ENCODE measurements at regions not wholly inside any gene's neighbourhood (a gene's known extent, or its start where the extent isn't known, plus 50 kb on each side); places are given as distances from the start of the nearest gene placed in this dataset.

DNA sequence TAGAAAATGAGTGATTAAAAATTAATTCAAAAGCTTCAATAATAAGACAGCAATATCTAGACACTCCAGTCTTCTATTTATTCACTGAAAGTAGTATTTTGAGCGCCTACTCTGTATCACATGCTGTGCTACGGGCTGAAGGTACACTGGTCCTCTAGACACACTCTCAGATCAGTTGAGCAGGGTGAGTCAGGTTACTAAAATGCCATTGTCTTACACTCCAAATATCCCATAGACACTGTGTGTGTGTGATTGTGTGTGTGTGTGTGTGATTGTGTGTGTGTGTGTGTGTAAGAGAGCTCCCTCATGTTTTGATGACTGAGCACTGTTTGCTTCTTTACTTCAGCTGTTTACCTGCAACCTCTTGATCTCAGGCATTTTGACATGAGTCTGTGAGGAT is 342.8 kb upstream of the BOD1L1 start (continued):
- TF ChIP-seq, protein P1, sequence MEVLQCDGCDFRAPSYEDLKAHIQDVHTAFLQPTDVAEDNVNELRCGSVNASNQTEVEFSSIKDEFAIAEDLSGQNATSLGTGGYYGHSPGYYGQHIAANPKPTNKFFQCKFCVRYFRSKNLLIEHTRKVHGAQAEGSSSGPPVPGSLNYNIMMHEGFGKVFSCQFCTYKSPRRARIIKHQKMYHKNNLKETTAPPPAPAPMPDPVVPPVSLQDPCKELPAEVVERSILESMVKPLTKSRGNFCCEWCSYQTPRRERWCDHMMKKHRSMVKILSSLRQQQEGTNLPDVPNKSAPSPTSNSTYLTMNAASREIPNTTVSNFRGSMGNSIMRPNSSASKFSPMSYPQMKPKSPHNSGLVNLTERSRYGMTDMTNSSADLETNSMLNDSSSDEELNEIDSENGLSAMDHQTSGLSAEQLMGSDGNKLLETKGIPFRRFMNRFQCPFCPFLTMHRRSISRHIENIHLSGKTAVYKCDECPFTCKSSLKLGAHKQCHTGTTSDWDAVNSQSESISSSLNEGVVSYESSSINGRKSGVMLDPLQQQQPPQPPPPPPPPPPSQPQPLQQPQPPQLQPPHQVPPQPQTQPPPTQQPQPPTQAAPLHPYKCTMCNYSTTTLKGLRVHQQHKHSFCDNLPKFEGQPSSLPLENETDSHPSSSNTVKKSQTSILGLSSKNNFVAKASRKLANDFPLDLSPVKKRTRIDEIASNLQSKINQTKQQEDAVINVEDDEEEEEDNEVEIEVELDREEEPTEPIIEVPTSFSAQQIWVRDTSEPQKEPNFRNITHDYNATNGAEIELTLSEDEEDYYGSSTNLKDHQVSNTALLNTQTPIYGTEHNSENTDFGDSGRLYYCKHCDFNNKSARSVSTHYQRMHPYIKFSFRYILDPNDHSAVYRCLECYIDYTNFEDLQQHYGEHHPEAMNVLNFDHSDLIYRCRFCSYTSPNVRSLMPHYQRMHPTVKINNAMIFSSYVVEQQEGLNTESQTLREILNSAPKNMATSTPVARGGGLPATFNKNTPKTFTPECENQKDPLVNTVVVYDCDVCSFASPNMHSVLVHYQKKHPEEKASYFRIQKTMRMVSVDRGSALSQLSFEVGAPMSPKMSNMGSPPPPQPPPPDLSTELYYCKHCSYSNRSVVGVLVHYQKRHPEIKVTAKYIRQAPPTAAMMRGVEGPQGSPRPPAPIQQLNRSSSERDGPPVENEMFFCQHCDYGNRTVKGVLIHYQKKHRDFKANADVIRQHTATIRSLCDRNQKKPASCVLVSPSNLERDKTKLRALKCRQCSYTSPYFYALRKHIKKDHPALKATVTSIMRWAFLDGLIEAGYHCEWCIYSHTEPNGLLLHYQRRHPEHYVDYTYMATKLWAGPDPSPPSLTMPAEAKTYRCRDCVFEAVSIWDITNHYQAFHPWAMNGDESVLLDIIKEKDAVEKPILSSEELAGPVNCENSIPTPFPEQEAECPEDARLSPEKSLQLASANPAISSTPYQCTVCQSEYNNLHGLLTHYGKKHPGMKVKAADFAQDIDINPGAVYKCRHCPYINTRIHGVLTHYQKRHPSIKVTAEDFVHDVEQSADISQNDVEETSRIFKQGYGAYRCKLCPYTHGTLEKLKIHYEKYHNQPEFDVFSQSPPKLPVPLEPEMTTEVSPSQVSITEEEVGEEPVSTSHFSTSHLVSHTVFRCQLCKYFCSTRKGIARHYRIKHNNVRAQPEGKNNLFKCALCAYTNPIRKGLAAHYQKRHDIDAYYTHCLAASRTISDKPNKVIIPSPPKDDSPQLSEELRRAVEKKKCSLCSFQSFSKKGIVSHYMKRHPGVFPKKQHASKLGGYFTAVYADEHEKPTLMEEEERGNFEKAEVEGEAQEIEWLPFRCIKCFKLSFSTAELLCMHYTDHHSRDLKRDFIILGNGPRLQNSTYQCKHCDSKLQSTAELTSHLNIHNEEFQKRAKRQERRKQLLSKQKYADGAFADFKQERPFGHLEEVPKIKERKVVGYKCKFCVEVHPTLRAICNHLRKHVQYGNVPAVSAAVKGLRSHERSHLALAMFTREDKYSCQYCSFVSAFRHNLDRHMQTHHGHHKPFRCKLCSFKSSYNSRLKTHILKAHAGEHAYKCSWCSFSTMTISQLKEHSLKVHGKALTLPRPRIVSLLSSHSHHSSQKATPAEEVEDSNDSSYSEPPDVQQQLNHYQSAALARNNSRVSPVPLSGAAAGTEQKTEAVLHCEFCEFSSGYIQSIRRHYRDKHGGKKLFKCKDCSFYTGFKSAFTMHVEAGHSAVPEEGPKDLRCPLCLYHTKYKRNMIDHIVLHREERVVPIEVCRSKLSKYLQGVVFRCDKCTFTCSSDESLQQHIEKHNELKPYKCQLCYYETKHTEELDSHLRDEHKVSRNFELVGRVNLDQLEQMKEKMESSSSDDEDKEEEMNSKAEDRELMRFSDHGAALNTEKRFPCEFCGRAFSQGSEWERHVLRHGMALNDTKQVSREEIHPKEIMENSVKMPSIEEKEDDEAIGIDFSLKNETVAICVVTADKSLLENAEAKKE (CRISPR knock-in tag; IDR thresholded peaks at IDR 0.05): no peak

DNA sequence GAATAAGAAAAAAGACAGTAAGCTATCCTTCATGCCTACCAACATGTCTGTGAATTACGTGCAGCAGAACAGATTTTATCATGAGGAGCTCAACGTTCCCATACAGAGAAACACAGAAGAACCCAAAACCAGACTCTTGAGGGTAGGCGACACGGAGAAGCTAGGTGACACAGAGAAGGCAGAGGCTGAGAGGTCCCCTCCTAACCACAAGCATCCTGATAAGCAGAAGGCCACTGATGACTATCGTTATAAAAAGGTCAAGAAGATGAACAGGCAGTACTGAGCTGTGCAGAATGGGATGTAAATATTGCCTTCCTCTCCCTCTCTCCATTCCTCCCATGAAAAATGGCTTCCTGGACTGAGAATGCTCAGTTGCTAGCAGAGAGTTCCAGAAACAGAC is 350.2 kb upstream of the BOD1L1 start:
- peaks cover 1% of the 10 kb centered on the region for H3K27me3 Mint-ChIP-seq (ENCODE audit: insufficient read depth, low read depth, poor library complexity)
- H3K4me3 Mint-ChIP-seq: no peak overlapping the region
- Histone ChIP-seq H3K27me3 (ENCODE audit: insufficient read depth) (no peaks in the 10 kb centered on the region), H3K79me2 (replicated peaks; ENCODE audit: insufficient read depth) (no peaks in the 10 kb centered on the region), H3K36me3 (ENCODE audit: insufficient read depth) (no peaks in the 10 kb centered on the region), H3K27ac (ENCODE audit: low read depth) (no peak overlapping the region), H3F3A (replicated peaks; ENCODE audit: low read depth) (no peaks in the 10 kb centered on the region), H3K9me2 (ENCODE audit: insufficient read depth) (peaks cover 4% of the 10 kb centered on the region; the same call in 1 of the 2 replicates), H4K20me1 (replicated peaks; ENCODE audit: insufficient read depth) (no peaks in the 10 kb centered on the region), H3K4me2 (no peak overlapping the region), H3K4me3 (no peak overlapping the region), H2AFZ (no peak overlapping the region), H3K4me1 (ENCODE audit: insufficient read depth) (no peaks in the 10 kb centered on the region)
- H3K36me3 Mint-ChIP-seq (ENCODE audit: low read depth): no peaks in the 10 kb centered on the region
- H3K27ac Mint-ChIP-seq: no peak overlapping the region
- DNase-seq (ENCODE audit: low spot score) (no peak), ATAC-seq (no peak)
- peaks cover 9% of the 10 kb centered on the region; the same call in 2 of the 3 replicates for H3K9me3 Mint-ChIP-seq
- H3K4me1 Mint-ChIP-seq: no peaks in the 10 kb centered on the region
- TF ChIP-seq STAT1 (IDR thresholded peaks at IDR 0.05; ENCODE audit: unreplicated experiment) (no peak), JUNB (IDR thresholded peaks at IDR 0.05; ENCODE audit: unreplicated experiment) (no peak), EZH2 (IDR thresholded peaks at IDR 0.05; ENCODE audit: low read depth, unreplicated experiment) (no peak), EZH2phosphoT487 (IDR thresholded peaks at IDR 0.05; ENCODE audit: unreplicated experiment) (no peak), NANOG (IDR thresholded peaks at IDR 0.05; ENCODE audit: borderline replicate concordance) (no peak), ZNF331 (CRISPR knock-in tag; IDR thresholded peaks at IDR 0.05; ENCODE audit: low read depth) (no peak), CREB1 (CRISPR knock-in tag; IDR thresholded peaks at IDR 0.05; ENCODE audit: low read depth) (no peak), POLR2AphosphoS5 (IDR thresholded peaks at IDR 0.05; ENCODE audit: low read depth) (no peak), ZNF114 (CRISPR knock-in tag; IDR thresholded peaks at IDR 0.05) (no peak)
- TF ChIP-seq, protein P2, sequence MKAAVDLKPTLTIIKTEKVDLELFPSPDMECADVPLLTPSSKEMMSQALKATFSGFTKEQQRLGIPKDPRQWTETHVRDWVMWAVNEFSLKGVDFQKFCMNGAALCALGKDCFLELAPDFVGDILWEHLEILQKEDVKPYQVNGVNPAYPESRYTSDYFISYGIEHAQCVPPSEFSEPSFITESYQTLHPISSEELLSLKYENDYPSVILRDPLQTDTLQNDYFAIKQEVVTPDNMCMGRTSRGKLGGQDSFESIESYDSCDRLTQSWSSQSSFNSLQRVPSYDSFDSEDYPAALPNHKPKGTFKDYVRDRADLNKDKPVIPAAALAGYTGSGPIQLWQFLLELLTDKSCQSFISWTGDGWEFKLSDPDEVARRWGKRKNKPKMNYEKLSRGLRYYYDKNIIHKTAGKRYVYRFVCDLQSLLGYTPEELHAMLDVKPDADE (IDR thresholded peaks at IDR 0.05): no peak
- TF ChIP-seq, protein P3, sequence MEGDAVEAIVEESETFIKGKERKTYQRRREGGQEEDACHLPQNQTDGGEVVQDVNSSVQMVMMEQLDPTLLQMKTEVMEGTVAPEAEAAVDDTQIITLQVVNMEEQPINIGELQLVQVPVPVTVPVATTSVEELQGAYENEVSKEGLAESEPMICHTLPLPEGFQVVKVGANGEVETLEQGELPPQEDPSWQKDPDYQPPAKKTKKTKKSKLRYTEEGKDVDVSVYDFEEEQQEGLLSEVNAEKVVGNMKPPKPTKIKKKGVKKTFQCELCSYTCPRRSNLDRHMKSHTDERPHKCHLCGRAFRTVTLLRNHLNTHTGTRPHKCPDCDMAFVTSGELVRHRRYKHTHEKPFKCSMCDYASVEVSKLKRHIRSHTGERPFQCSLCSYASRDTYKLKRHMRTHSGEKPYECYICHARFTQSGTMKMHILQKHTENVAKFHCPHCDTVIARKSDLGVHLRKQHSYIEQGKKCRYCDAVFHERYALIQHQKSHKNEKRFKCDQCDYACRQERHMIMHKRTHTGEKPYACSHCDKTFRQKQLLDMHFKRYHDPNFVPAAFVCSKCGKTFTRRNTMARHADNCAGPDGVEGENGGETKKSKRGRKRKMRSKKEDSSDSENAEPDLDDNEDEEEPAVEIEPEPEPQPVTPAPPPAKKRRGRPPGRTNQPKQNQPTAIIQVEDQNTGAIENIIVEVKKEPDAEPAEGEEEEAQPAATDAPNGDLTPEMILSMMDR (conservative IDR thresholded peaks at IDR 0.05; ENCODE audit: low read depth in 2 of 2): no peak
- TF ChIP-seq, protein P4, sequence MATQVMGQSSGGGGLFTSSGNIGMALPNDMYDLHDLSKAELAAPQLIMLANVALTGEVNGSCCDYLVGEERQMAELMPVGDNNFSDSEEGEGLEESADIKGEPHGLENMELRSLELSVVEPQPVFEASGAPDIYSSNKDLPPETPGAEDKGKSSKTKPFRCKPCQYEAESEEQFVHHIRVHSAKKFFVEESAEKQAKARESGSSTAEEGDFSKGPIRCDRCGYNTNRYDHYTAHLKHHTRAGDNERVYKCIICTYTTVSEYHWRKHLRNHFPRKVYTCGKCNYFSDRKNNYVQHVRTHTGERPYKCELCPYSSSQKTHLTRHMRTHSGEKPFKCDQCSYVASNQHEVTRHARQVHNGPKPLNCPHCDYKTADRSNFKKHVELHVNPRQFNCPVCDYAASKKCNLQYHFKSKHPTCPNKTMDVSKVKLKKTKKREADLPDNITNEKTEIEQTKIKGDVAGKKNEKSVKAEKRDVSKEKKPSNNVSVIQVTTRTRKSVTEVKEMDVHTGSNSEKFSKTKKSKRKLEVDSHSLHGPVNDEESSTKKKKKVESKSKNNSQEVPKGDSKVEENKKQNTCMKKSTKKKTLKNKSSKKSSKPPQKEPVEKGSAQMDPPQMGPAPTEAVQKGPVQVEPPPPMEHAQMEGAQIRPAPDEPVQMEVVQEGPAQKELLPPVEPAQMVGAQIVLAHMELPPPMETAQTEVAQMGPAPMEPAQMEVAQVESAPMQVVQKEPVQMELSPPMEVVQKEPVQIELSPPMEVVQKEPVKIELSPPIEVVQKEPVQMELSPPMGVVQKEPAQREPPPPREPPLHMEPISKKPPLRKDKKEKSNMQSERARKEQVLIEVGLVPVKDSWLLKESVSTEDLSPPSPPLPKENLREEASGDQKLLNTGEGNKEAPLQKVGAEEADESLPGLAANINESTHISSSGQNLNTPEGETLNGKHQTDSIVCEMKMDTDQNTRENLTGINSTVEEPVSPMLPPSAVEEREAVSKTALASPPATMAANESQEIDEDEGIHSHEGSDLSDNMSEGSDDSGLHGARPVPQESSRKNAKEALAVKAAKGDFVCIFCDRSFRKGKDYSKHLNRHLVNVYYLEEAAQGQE (IDR thresholded peaks at IDR 0.05; ENCODE audit: unreplicated experiment): no peak

Measured in GM23338 (cell line).